Neuronal stem cell (in vitro differentiated cells): ENCODE measurements at regions not wholly inside any gene's neighbourhood (a gene's known extent, or its start where the extent isn't known, plus 50 kb on each side); places are given as distances from the start of the nearest gene placed in this dataset.

Experiments used
- DNase-seq: peaks from one replicate; pipeline ENCODE4 v3.0.0-alpha.2; 2013; ENCODE audit warnings: low spot score
- H2AFZ ChIP-seq: one replicate; pipeline ENCODE4 v1.6.1; 2013; ENCODE audit warnings: mild to moderate bottlenecking, low read length, inconsistent platforms
- H2AK5ac ChIP-seq: 2 replicates; pipeline ENCODE4 v1.6.1; 2013; ENCODE audit warnings: low read depth, mild to moderate bottlenecking, inconsistent platforms, low read length, moderate library complexity, mixed read lengths
- H2BK120ac ChIP-seq: 2 replicates; pipeline ENCODE4 v1.6.1; 2013; ENCODE audit warnings: low read depth, mild to moderate bottlenecking, inconsistent platforms, low read length, moderate library complexity, mixed read lengths
- H2BK12ac ChIP-seq: one replicate; pipeline ENCODE4 v1.6.1; 2013; ENCODE audit warnings: low read length, inconsistent platforms
- H2BK15ac ChIP-seq: 2 replicates; pipeline ENCODE4 v1.6.1; 2013; ENCODE audit warnings: mild to moderate bottlenecking, low read length, inconsistent platforms, mixed read lengths
- H2BK5ac ChIP-seq: one replicate; pipeline ENCODE4 v1.6.1; 2013; ENCODE audit warnings: inconsistent platforms, mild to moderate bottlenecking, low read length, moderate library complexity
- H3K14ac ChIP-seq: one replicate; pipeline ENCODE4 v1.6.1; 2013; ENCODE audit warnings: low read length, inconsistent platforms
- H3K18ac ChIP-seq: 2 replicates; pipeline ENCODE4 v1.6.1; 2013; ENCODE audit warnings: low read length, inconsistent platforms
- H3K23ac ChIP-seq: 2 replicates; pipeline ENCODE4 v1.6.1; 2013; ENCODE audit warnings: low read depth, mild to moderate bottlenecking, mixed read lengths, low read length, inconsistent platforms; ENCODE audit not compliant: poor library complexity
- H3K27ac ChIP-seq: replicated peaks from 3 replicates; pipeline ENCODE4 v1.5.1; 2013; ENCODE audit warnings: low read length, inconsistent platforms
- H3K27me3 ChIP-seq, 3 experiments: 2 replicates each; pipeline ENCODE4 v1.6.1; 2013; ENCODE audit warnings: low read length in 3 of 3, mild to moderate bottlenecking in 2 of 3, inconsistent platforms in 1 of 3, low read depth in 1 of 3, mixed read lengths in 1 of 3, moderate library complexity in 1 of 3; ENCODE audit not compliant: control insufficient read depth in 3 of 3, insufficient read depth in 3 of 3
- H3K36me3 ChIP-seq, 2 donors: replicated peaks in 1 of 2; 2 replicates each; pipeline ENCODE4 v1.6.1; 2013; ENCODE audit warnings: low read length in 2 of 2; ENCODE audit not compliant: control insufficient read depth in 2 of 2, insufficient read depth in 2 of 2
- H3K4ac ChIP-seq: 2 replicates; pipeline ENCODE4 v1.6.1; 2013; ENCODE audit warnings: inconsistent platforms, mild to moderate bottlenecking, low read length, moderate library complexity
- H3K4me1 ChIP-seq, 2 donors: 1 replicate in 1 of 2; 2 replicates in 1 of 2; pipeline ENCODE4 v1.6.1; 2013; ENCODE audit warnings: low read length in 2 of 2, low read depth in 1 of 2; ENCODE audit not compliant: control insufficient read depth in 2 of 2, insufficient read depth in 1 of 2
- H3K4me2 ChIP-seq: one replicate; pipeline ENCODE4 v1.6.1; 2013; ENCODE audit warnings: mild to moderate bottlenecking, low read length, inconsistent platforms; ENCODE audit not compliant: insufficient read depth, poor library complexity, severe bottlenecking
- H3K4me3 ChIP-seq, 2 donors: 2 replicates each; pipeline ENCODE4 v1.5.1; 2013; ENCODE audit warnings: low read length in 2 of 2, mild to moderate bottlenecking in 2 of 2, inconsistent platforms in 1 of 2, moderate library complexity in 1 of 2
- H3K79me1 ChIP-seq: one replicate; pipeline ENCODE4 v1.6.1; 2013; ENCODE audit warnings: low read depth, mild to moderate bottlenecking, inconsistent platforms, low read length, moderate library complexity
- H3K9ac ChIP-seq: one replicate; pipeline ENCODE4 v1.6.1; 2013; ENCODE audit warnings: mild to moderate bottlenecking, low read depth, low read length, inconsistent platforms; ENCODE audit not compliant: poor library complexity
- H3K9me3 ChIP-seq, 2 donors: replicated peaks in 1 of 2; 2 replicates each; pipeline versions ENCODE3 to v1.6.1; 2013; ENCODE audit warnings: low read length in 2 of 2, mild to moderate bottlenecking in 2 of 2, inconsistent platforms in 1 of 2, low read depth in 1 of 2, mixed read lengths in 1 of 2, moderate library complexity in 1 of 2; ENCODE audit not compliant: control insufficient read depth in 2 of 2, insufficient read depth in 1 of 2
- H4K8ac ChIP-seq: one replicate; pipeline ENCODE4 v1.6.1; 2013; ENCODE audit warnings: low read depth, mild to moderate bottlenecking, inconsistent platforms, low read length, moderate library complexity
- H4K91ac ChIP-seq: one replicate; pipeline ENCODE4 v1.6.1; 2013; ENCODE audit warnings: low read length, low read depth, mild to moderate bottlenecking, inconsistent platforms; ENCODE audit not compliant: poor library complexity
- WGBS, 2 donors: extraction: QIAGEN DNeasy Blood & Tissue Kit; methylation state at CpG; one replicate each; pipeline ENCODE4 v1.1.7; 2013; ENCODE audit warnings: missing lambda C conversion rate in 2 of 2, mixed read lengths in 1 of 2; ENCODE audit not compliant: insufficient read length in 2 of 2, insufficient replicate concordance in 1 of 2; ENCODE audit errors: extremely low coverage in 2 of 2; 5-methylcytosine and 5-hydroxymethylcytosine counted together

GRCh38 chr4:32161392-32161791 lies 1441.2 kb downstream of the PCDH7 start:
- H2AK5ac ChIP-seq: no peak overlapping the region
- no peak overlapping the region for H2BK5ac ChIP-seq
- no peak overlapping the region for H2BK12ac ChIP-seq
- no peaks in the 10 kb centered on the region for H3K36me3 ChIP-seq
- no CpG with 5 or more reads among the region's 3 CpGs for WGBS, 2 donors
- H3K18ac ChIP-seq: no peak overlapping the region
- H2AFZ ChIP-seq: no peak overlapping the region
- H3K9ac ChIP-seq: no peak overlapping the region
- no peaks in the 10 kb centered on the region for H3K79me1 ChIP-seq
- no peak overlapping the region for H2BK15ac ChIP-seq
- no peaks in the 10 kb centered on the region for H3K9me3 ChIP-seq
- H3K4me2 ChIP-seq: no peak overlapping the region
- H3K27ac ChIP-seq: no peak overlapping the region
- no peak overlapping the region for H4K91ac ChIP-seq
- DNase-seq: no peak
- no peak overlapping the region for H3K23ac ChIP-seq
- no peak overlapping the region for H2BK120ac ChIP-seq
- no peaks in the 10 kb centered on the region for H3K27me3 ChIP-seq
- H4K8ac ChIP-seq: no peak overlapping the region
- no peak overlapping the region for H3K4me3 ChIP-seq
- no peaks in the 10 kb centered on the region for H3K4me1 ChIP-seq
- no peak overlapping the region for H3K14ac ChIP-seq
- H3K4ac ChIP-seq: no peak overlapping the region

DNA sequence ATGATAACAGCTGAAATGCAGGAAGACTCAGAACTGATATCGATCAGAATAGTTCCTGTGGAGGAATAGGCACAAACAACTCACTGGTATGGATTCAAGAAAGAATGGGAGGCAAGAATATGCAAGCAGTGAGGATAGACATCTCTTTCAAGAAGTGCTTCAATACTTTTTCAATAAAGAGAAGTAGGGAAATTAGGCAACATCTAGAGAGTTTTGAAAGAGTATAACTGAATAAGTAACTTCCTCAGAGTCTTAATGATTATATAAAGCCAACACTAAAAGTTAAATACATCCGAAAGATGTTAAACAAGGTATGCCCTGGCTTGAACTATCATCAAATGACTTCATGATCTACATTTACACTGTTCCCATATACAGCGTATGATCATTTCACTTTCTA lies 1443.0 kb downstream of the PCDH7 start:
- no peak for DNase-seq
- H3K18ac ChIP-seq: no peak overlapping the region
- H3K4me1 ChIP-seq: no peaks in the 10 kb centered on the region
- no peak overlapping the region for H3K4ac ChIP-seq
- no peak overlapping the region for H2BK5ac ChIP-seq
- no peak overlapping the region for H3K27ac ChIP-seq
- no peaks in the 10 kb centered on the region for H3K9me3 ChIP-seq
- H3K4me2 ChIP-seq: no peak overlapping the region
- H2BK15ac ChIP-seq: no peak overlapping the region
- no peak overlapping the region for H3K9ac ChIP-seq
- no CpG with 5 or more reads among the region's 3 CpGs for WGBS, 2 donors
- H2AK5ac ChIP-seq: no peak overlapping the region
- H4K91ac ChIP-seq: no peak overlapping the region
- no peaks in the 10 kb centered on the region for H3K36me3 ChIP-seq
- no peak overlapping the region for H2BK120ac ChIP-seq
- no peak overlapping the region for H3K4me3 ChIP-seq
- H3K14ac ChIP-seq: no peak overlapping the region
- H3K23ac ChIP-seq: no peak overlapping the region
- no peaks in the 10 kb centered on the region for H3K27me3 ChIP-seq
- H4K8ac ChIP-seq: no peak overlapping the region
- H2BK12ac ChIP-seq: no peak overlapping the region
- no peaks in the 10 kb centered on the region for H3K79me1 ChIP-seq
- no peak overlapping the region for H2AFZ ChIP-seq

- Histone ChIP-seq H3K4me1 (no peaks in the 10 kb centered on the region), H2AK5ac (no peak overlapping the region), H3K27me3 (no peaks in the 10 kb centered on the region), H3K79me1 (no peaks in the 10 kb centered on the region), H2BK12ac (no peak overlapping the region), H3K9me3 (no peaks in the 10 kb centered on the region), H4K8ac (no peak overlapping the region), H2BK120ac (no peak overlapping the region), H3K27ac (no peak overlapping the region), H2AFZ (no peak overlapping the region), H3K18ac (no peak overlapping the region), H3K36me3 (no peaks in the 10 kb centered on the region), H2BK5ac (no peak overlapping the region), H3K4ac (no peak overlapping the region), H3K4me3 (no peak overlapping the region), H3K9ac (no peak overlapping the region), H3K4me2 (no peak overlapping the region), H2BK15ac (no peak overlapping the region), H3K23ac (no peak overlapping the region), H3K14ac (no peak overlapping the region), H4K91ac (no peak overlapping the region)
- DNase-seq: no peak
- WGBS, 2 donors: no CpG with 5 or more reads among the region's 3 CpGs
Measured at GRCh38 chr4:32169841-32170240, 1449.7 kb downstream of the PCDH7 start.

DNA sequence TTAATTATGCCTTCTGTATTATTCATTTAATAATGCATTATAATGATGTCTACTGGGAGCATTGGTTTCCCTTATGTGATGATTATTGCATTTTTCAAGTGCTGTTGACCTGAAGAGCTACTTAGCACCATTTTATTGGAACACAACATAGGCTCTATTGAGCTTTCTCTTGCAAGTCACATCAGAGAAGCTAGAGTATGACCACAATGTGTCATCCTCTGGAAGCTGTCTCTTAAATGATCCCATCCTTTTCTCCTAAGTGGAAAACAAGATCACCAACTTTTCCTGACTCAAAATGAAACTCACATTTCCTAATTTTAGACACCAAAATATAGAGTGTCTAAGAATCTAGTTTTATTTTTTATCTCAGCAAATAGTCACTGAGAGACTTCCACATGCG lies 1451.9 kb downstream of the PCDH7 start:
- H2BK15ac ChIP-seq: no peak overlapping the region
- H3K27me3 ChIP-seq: no peaks in the 10 kb centered on the region
- no peak overlapping the region for H2BK12ac ChIP-seq
- no peak overlapping the region for H3K18ac ChIP-seq
- no peak overlapping the region for H3K4me2 ChIP-seq
- no peak for DNase-seq
- no peak overlapping the region for H2AK5ac ChIP-seq
- H3K36me3 ChIP-seq: no peaks in the 10 kb centered on the region
- no CpG with 5 or more reads among the region's 1 CpG for WGBS, 2 donors
- H4K8ac ChIP-seq: no peak overlapping the region
- H4K91ac ChIP-seq: no peak overlapping the region
- no peak overlapping the region for H3K4ac ChIP-seq
- no peak overlapping the region for H3K27ac ChIP-seq
- H2BK120ac ChIP-seq: no peak overlapping the region
- no peaks in the 10 kb centered on the region for H3K4me1 ChIP-seq
- H3K9me3 ChIP-seq: no peaks in the 10 kb centered on the region
- no peak overlapping the region for H3K23ac ChIP-seq
- H2AFZ ChIP-seq: no peak overlapping the region
- H3K4me3 ChIP-seq: no peak overlapping the region
- H3K14ac ChIP-seq: no peak overlapping the region
- H3K79me1 ChIP-seq: no peaks in the 10 kb centered on the region
- H2BK5ac ChIP-seq: no peak overlapping the region
- no peak overlapping the region for H3K9ac ChIP-seq
